ENCODE measurements at regions not wholly inside any gene's neighbourhood (a gene's known extent, or its start where the extent isn't known, plus 50 kb on each side); places are given as distances from the start of the nearest gene placed in this dataset.
"Not testable (repeated sequence)": the region's sequence is repeated elsewhere in the genome, so short reads cannot be mapped to it uniquely, and the experiment has no call there.

- DNase-seq (ENCODE audit: low spot score) (no peak), FAIRE-seq (no peak)
These were observed 70.0 kb downstream of the KCTD15 start for GRCh38 chr19:33866696-33867095.

DNA sequence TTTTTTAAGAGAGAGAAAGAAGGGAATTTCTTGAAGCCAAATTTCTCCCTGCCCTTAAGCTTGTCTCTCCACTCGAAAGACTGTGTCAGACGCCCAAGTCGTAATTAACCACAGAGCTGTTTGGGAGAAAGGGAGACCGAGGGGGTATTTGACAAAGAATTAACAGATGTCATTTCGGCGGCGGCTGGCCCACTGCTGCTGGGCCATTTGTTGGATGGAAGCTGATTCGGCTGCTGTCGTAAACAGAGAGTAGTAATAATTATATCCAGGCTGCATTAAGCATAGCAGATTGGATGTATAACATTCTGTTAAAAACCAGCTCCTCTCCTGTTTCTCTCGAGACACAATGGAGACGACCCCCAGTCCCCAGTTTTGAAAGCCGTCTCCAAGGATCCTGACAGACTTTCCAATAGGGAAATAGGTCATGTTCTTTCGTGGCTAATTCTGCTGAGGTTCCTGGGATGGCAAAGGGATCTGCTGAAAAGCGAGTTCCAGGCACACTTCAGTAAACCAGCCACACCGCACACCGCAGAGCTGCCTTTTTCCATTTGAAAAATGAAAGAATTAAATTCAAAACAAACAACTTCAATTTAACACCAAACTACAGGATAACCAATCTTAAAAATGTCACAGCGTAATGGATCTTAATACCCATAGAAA lies 71.5 kb downstream of the KCTD15 start:
- no peak for DNase-seq (ENCODE audit: low spot score)
- no peak for FAIRE-seq

- DNase-seq (ENCODE audit: low spot score): peak; percentile 56
- FAIRE-seq: no peak
These were observed 72.2 kb downstream of the KCTD15 start for GRCh38 chr19:33868788-33869412.

DNA sequence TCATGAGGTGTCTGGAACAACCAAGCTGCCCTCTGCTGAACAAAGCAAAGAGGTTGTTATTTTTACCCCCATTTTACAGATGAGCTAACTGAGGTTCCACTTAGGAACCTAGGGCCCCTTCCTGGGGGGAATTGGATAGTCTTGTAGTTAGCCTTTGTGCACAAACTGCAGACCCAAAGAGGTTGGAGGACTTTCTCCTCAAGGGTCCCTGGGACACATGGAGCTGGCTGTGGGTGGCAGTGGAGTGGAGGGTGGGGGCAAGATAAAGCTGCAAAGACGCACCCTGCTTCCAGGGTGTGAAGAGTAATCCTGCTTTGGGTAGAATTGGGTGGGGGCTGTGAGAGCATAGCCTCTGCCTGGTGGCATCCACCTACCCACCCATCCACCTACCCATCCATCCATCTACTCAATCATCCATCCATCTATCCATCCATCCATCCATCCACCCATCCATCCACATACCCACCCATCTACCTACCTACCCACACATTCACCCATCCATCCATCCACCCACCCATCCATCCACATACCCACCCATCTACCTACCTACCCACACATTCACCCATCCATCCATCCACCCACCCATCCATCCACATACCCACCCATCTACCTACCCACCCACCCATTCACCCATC lies 73.7 kb downstream of the KCTD15 start:
- not testable (repeated sequence) for DNase-seq (ENCODE audit: low spot score)
- FAIRE-seq: peak; percentile 96

DNA sequence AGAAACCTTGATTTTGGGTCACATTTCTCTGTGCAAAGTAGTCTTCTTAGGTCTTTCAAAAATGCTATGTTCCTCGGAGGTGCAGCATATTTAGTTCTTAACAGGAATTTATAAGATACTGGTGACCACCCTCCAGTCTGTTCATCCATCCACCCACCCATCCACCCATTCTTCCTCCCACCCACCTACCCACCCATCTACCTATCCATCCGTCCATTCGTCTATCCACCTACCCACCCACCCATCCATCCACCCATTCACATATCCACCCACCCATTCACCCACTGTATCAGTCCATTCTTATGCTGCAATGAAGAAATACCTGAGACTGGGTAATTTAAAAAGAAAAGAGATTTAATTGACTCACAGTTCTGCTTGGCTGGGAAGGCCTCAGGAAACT lies 74.9 kb downstream of the KCTD15 start:
- FAIRE-seq: no peak
- DNase-seq (ENCODE audit: low spot score): no peak

DNA sequence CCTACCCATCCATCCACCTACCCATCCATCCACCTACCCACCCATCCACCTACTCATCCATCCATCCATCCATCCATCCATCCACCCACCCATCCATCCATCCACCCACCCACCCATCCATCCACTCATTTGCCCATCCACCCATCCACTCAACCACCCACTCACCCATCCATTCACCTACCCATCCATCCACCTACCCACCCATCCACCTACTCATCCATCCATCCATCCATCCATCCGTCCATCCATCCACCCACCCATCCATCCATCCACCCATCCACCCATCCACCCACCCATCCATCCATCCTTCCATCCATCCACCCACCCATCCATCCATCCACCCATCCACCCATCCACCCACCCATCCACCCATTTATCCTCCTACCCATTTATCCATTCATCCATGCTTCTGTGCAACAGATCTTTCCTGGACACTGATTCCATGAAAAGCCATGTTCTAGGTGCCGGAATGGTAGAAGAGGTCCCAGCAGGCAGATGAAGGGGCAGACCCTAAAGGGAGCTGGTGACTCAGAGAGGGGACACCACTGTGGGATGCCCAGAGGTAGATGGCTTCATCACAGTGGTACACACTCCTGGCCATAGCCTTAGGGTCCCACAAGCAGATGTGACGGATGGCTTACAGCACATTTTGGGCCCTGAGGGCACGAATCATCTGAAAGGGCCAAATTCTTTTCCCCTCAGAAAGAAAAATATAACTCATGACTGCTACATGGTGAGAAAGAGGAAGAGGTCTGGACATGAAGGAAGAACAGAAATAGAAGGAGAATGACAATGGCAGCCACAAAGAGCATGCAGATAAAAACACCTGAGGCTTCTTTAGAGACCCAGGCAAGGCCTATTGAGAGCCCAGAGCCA lies 76.0 kb downstream of the KCTD15 start:
- DNase-seq (ENCODE audit: low spot score): no peak
- FAIRE-seq: peak; percentile 23

DNA sequence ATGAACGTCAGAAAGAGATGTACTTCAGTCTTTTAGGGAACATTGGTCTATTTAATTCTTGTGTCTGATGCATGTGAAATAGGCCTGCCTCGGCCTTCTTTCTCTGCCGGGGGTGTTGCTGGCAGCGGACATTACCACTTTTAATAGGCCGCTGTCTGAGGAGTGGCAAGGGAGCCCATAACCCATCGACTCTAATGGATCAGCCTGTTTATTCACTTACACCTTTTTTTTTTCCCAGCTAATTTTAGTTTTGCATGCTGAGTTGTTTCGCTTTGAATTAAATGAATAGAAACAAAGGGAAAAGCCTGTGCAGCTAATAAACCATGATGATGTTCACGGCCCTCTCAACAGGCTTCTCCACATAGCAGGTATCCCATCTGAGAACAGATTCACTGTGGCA lies 78.4 kb downstream of the KCTD15 start:
- no peak for DNase-seq (ENCODE audit: low spot score)
- FAIRE-seq: no peak

GRCh38 chr19:33876192-33876591 lies 79.5 kb downstream of the KCTD15 start:
- no peak for FAIRE-seq
- no peak for DNase-seq (ENCODE audit: low spot score)

- DNase-seq (ENCODE audit: low spot score) (no peak), FAIRE-seq (no peak)
These were observed 81.4 kb downstream of the KCTD15 start for GRCh38 chr19:33878030-33878544.

- no peak for DNase-seq (ENCODE audit: low spot score)
- no peak for FAIRE-seq
These were observed 82.5 kb downstream of the KCTD15 start for GRCh38 chr19:33878910-33879810.

GRCh38 chr19:33879818-33880575 lies 83.3 kb downstream of the KCTD15 start:
- FAIRE-seq: no peak
- DNase-seq (ENCODE audit: low spot score): no peak

- no peak for DNase-seq (ENCODE audit: low spot score)
- FAIRE-seq: no peak
These were observed 87.3 kb downstream of the KCTD15 start for GRCh38 chr19:33883859-33884519.

DNA sequence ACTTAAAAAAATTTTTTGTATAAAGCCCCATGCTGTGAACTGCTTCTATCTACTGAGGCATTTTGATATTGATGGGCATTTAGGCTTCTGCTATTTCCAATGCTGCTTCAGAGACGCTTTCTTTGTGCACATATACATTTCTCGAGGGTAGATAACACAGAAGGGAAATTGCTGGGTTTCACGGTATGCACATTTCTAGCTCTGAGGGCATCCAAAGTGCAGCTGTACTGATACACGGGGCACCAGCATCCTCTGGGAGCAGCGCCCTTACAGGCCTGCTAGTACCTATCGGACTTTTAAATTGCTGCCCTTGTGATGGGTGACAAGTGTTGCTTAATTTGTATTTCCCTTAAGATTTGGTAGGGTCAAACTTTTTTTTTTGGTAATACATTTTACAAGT lies 88.6 kb downstream of the KCTD15 start:
- no peak for FAIRE-seq
- no peak for DNase-seq (ENCODE audit: low spot score)

DNA sequence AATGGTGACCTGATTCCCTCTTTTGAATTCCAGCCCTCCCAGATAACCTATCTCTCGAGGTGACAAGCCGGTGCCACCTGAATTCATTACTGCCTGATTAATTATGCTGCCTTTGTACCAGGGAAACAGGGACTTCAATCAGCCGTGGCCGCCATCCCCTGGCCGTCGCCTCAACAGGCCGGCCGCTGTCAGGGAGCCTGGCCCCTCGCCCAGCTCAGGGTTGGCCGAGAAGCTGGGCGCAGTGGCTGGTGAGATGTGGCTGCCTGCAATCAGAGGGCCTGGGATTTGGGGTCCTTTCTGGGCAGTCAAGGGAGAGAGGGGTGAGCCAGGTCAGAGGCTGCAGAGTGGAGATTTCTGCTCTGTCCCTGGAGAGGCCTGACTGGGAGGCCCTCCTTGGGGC lies 91.2 kb downstream of the KCTD15 start:
- FAIRE-seq (no peak), DNase-seq (ENCODE audit: low spot score) (no peak)

- FAIRE-seq (no peak), DNase-seq (ENCODE audit: low spot score) (no peak)
These were observed 92.0 kb downstream of the KCTD15 start for GRCh38 chr19:33888665-33889064.

GRCh38 chr19:33890569-33890968 lies 93.9 kb downstream of the KCTD15 start:
- DNase-seq (ENCODE audit: low spot score) (no peak), FAIRE-seq (no peak)

DNA sequence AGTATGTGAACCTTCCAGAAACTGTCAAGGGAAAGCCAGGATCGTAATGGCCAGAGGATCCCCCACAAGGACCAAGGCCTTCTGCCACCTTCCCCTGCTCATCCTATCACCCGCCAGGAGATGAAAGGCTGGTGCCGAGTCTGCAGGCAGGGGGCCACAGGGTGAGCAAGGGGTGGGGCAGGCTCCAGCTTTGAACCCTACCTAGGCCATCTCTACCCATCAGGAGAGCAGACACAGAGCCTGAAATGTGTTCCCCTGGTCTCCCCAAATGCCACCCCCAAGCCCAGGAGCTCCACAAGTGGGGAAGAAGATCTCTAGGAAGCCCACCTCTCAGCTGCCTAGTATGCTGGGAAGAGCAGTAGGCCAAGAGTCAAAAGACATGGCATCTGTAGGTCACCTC lies 95.1 kb downstream of the KCTD15 start:
- FAIRE-seq (no peak), DNase-seq (ENCODE audit: low spot score) (no peak)

- FAIRE-seq (no peak), DNase-seq (ENCODE audit: low spot score) (no peak)
These were observed 98.1 kb downstream of the KCTD15 start for GRCh38 chr19:33894787-33895186.

DNA sequence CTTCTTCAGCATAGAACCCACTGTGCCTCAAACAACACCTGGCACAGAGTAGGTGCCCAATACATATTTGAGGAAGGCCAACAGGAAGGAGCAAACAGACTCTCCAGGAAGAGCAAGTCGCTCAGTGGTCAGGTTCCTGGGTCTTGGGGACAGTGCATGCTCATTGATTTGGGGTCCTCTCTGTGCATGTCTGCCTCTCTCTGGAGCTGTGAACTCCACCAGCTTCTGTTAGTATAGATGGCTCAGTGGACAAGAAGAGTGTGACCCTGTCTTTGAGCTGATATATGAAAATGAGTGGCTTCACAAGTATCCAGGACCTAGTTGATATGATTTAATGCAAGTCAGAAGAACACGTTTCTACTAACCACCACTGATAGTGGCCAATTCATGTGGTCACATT lies 98.7 kb downstream of the KCTD15 start:
- FAIRE-seq: no peak

More for the DNA sequence above, 98.7 kb downstream of the KCTD15 start:
- no peak for DNase-seq (ENCODE audit: low spot score)

Data from urothelium cell line (cell line).